Myocyte (in vitro differentiated cells): ENCODE measurements at regions not wholly inside any gene's neighbourhood (a gene's known extent, or its start where the extent isn't known, plus 50 kb on each side); places are given as distances from the start of the nearest gene placed in this dataset.
"Not testable (repeated sequence)": the region's sequence is repeated elsewhere in the genome, so short reads cannot be mapped to it uniquely, and the experiment has no call there.

ENCODE experiments used
- DNase-seq: peaks from one replicate; pipeline ENCODE4 v3.0.0-alpha.2; 2012; ENCODE audit warnings: low read depth

GRCh38 chr13:81340118-81341069 lies 999.5 kb upstream of the SPRY2 start:
- not testable (repeated sequence) for DNase-seq

- not testable (repeated sequence) for DNase-seq
Observed at GRCh38 chr13:81339666-81340065, 998.7 kb upstream of the SPRY2 start.

- no peak for DNase-seq
Observed at GRCh38 chr13:81334481-81334880, 993.6 kb upstream of the SPRY2 start.

- DNase-seq: no peak
Observed at GRCh38 chr13:81326913-81327312, 986.0 kb upstream of the SPRY2 start.

- DNase-seq: no peak
Observed at GRCh38 chr13:81320516-81320915, 979.6 kb upstream of the SPRY2 start.

GRCh38 chr13:81319351-81319750 lies 978.4 kb upstream of the SPRY2 start:
- no peak for DNase-seq

- no peak for DNase-seq
Observed at GRCh38 chr13:81318231-81319019, 977.5 kb upstream of the SPRY2 start.

- no peak for DNase-seq
Observed at GRCh38 chr13:81314461-81314860, 973.5 kb upstream of the SPRY2 start.

GRCh38 chr13:81305928-81306327 lies 965.0 kb upstream of the SPRY2 start:
- DNase-seq: no peak

GRCh38 chr13:81304121-81304659 lies 963.3 kb upstream of the SPRY2 start:
- no peak for DNase-seq

- DNase-seq: no peak
Observed at GRCh38 chr13:81302677-81303076, 961.8 kb upstream of the SPRY2 start.

GRCh38 chr13:81302125-81302524 lies 961.2 kb upstream of the SPRY2 start:
- DNase-seq: no peak

- no peak for DNase-seq
Observed at GRCh38 chr13:81295177-81295576, 954.3 kb upstream of the SPRY2 start.

GRCh38 chr13:81293594-81294164 lies 952.8 kb upstream of the SPRY2 start:
- DNase-seq: no peak

GRCh38 chr13:81283561-81283960 lies 942.6 kb upstream of the SPRY2 start:
- no peak for DNase-seq

GRCh38 chr13:81283062-81283461 lies 942.1 kb upstream of the SPRY2 start:
- DNase-seq: no peak

- DNase-seq: no peak
Observed at GRCh38 chr13:81275666-81276258, 934.8 kb upstream of the SPRY2 start.

- DNase-seq: no peak
Observed at GRCh38 chr13:81247711-81248110, 906.8 kb upstream of the SPRY2 start.

- no peak for DNase-seq
Observed at GRCh38 chr13:81246556-81246955, 905.6 kb upstream of the SPRY2 start.

GRCh38 chr13:81244011-81244410 lies 903.1 kb upstream of the SPRY2 start:
- no peak for DNase-seq

- no peak for DNase-seq
Observed at GRCh38 chr13:81230386-81230785, 889.5 kb upstream of the SPRY2 start.
